HepG2 (cell line): ENCODE measurements at regions not wholly inside any gene's neighbourhood (a gene's known extent, or its start where the extent isn't known, plus 50 kb on each side); places are given as distances from the start of the nearest gene placed in this dataset.

Experiments used
- ATAC-seq: fragments of 200-7000 bp; cut with Tn5 transposase; 3 replicates; pipeline ENCODE4 v1.9.1; 2020; ENCODE audit warnings: mild to moderate bottlenecking, moderate library complexity
- BruUV-seq: library from RNA; stranded (reverse); fragments of 400-500 nt; replicated peaks from 2 replicates; lab custom pipeline; 2021; lab: Mats Ljungman, UMichigan
- CTCF ChIA-PET: fragments of 300-600 bp; formaldehyde crosslinking; extraction: SDS; loops from one replicate; lab custom pipeline; 2021; ENCODE audit warnings: low total read pairs, inconsistent platforms, low intra/inter-chr PET ratio; lab: Yijun Ruan, JAX
- POLR2A ChIA-PET: fragments of 350-600 bp; sonication (Branson Sonifier 250); formaldehyde crosslinking; loops from one replicate; lab custom pipeline; 2020; ENCODE audit warnings: antibody characterized with exemption, inconsistent platforms; lab: Yijun Ruan, JAX
- DNase-seq: peaks from one replicate; pipeline ENCODE4 v3.0.0-alpha.2; 2015; ENCODE audit warnings: low spot score
- FAIRE-seq: peaks from 3 replicates; lab custom pipeline; 2011; peaks lifted over from hg19 to GRCh38; lab: Jason Lieb, UNC
- H2AFZ ChIP-seq: one replicate; pipeline ENCODE4 v1.6.1; 2011; ENCODE audit warnings: low read length, inconsistent platforms
- H3K27ac ChIP-seq: fragments of 300-600 bp; 3 replicates; pipeline ENCODE4 v1.8.0; 2011; ENCODE audit warnings: mixed run types, mild to moderate bottlenecking, mixed read lengths, low read length, inconsistent platforms; ENCODE audit not compliant: insufficient read depth; ENCODE audit errors: extremely low read length
- H3K27me3 ChIP-seq, 2 experiments: fragments of 200-600 bp in 1 of 2; 2 replicates in 1 of 2; 3 replicates in 1 of 2; pipeline versions ENCODE4 v1.6.0 to v1.8.0; 2011; ENCODE audit warnings: low read length in 2 of 2, mild to moderate bottlenecking in 2 of 2, moderate library complexity in 2 of 2, inconsistent platforms in 1 of 2; ENCODE audit not compliant: insufficient read depth in 2 of 2, control insufficient read depth in 1 of 2
- H3K36me3 ChIP-seq, 2 experiments: fragments of 200-600 bp in 1 of 2; replicated peaks in 1 of 2; 2 replicates in 1 of 2; 3 replicates in 1 of 2; pipeline versions ENCODE4 v1.5.1 to v1.8.0; 2011; ENCODE audit warnings: low read length in 2 of 2, inconsistent platforms in 1 of 2; ENCODE audit not compliant: insufficient read depth in 2 of 2, control insufficient read depth in 1 of 2
- H3K4me1 ChIP-seq: 2 replicates; pipeline ENCODE4 v1.5.1; 2012; ENCODE audit warnings: low read length, inconsistent platforms; ENCODE audit not compliant: insufficient read depth
- H3K4me2 ChIP-seq: 2 replicates; pipeline ENCODE4 v1.6.0; 2011; ENCODE audit warnings: low read depth, low read length, inconsistent platforms
- H3K4me3 ChIP-seq, 3 experiments: fragments of 200-600 bp in 1 of 3; sonication (generic), shearing (Covaris generic) in 1 of 3; replicated peaks in 1 of 3; 2 replicates each; pipeline ENCODE4 v1.5.1; 2011 to 2016; ENCODE audit warnings: low read length in 3 of 3, inconsistent platforms in 2 of 3, low read depth in 2 of 3, mild to moderate bottlenecking in 2 of 3, control low read depth in 1 of 3, mixed read lengths in 1 of 3; ENCODE audit not compliant: insufficient read depth in 1 of 3
- H3K79me2 ChIP-seq: one replicate; pipeline ENCODE4 v1.6.1; 2011; ENCODE audit warnings: low read length, inconsistent platforms; ENCODE audit not compliant: insufficient read depth
- H3K9ac ChIP-seq: 2 replicates; pipeline ENCODE4 v1.6.0; 2011; ENCODE audit warnings: mild to moderate bottlenecking, low read depth, low read length, inconsistent platforms; ENCODE audit not compliant: insufficient read depth
- H3K9me3 ChIP-seq: 2 replicates; pipeline ENCODE4 v1.5.1; 2012; ENCODE audit warnings: mild to moderate bottlenecking, low read length
- H4K20me1 ChIP-seq: 2 replicates; pipeline ENCODE4 v1.6.0; 2011; ENCODE audit warnings: inconsistent platforms, mild to moderate bottlenecking, low read length, moderate library complexity; ENCODE audit not compliant: insufficient read depth
- AGO1 ChIP-seq: fragments of 200-400 bp; formaldehyde crosslinking; IDR thresholded peaks from 2 replicates; pipeline ENCODE4 v1.6.1; 2017; ENCODE audit warnings: mild to moderate bottlenecking, low read depth, low read length, moderate library complexity; ENCODE audit not compliant: poor library complexity, severe bottlenecking
- FOSL1 ChIP-seq: sonication (generic); formaldehyde crosslinking; IDR thresholded peaks from 2 replicates; pipeline ENCODE4 v1.9.0; 2021; ENCODE audit warnings: missing genetic modification reagents, borderline replicate concordance
- PTBP1 ChIP-seq: fragments of 200-400 bp; formaldehyde crosslinking; IDR thresholded peaks from 2 replicates; pipeline ENCODE4 v1.6.1; 2018; ENCODE audit warnings: low read length, low read depth; ENCODE audit not compliant: poor library complexity, severe bottlenecking
- REXO4 ChIP-seq: sonication (generic); formaldehyde crosslinking; IDR thresholded peaks from 2 replicates; pipeline ENCODE4 v1.8.0; 2022; ENCODE audit warnings: missing genetic modification reagents, mild to moderate bottlenecking, borderline replicate concordance
- SRSF9 ChIP-seq: fragments of 200-400 bp; formaldehyde crosslinking; IDR thresholded peaks from 2 replicates; pipeline ENCODE4 v1.6.1; 2018; ENCODE audit warnings: borderline replicate concordance, mild to moderate bottlenecking, low read depth, low read length; ENCODE audit not compliant: insufficient read depth, poor library complexity, severe bottlenecking
- ZMAT3 ChIP-seq: sonication (generic); formaldehyde crosslinking; conservative IDR thresholded peaks from 2 replicates; pipeline ENCODE4 v1.7.0; 2021; ENCODE audit warnings: missing genetic modification reagents
- ZNF143 ChIP-seq: sonication (generic); formaldehyde crosslinking; IDR thresholded peaks from 2 replicates; pipeline ENCODE4 v1.4.0; 2020; ENCODE audit warnings: missing genetic modification reagents
- ZNF552 ChIP-seq: sonication (generic); formaldehyde crosslinking; IDR thresholded peaks from 2 replicates; pipeline ENCODE4 v1.9.0; 2022; ENCODE audit warnings: missing genetic modification reagents, mild to moderate bottlenecking, borderline replicate concordance
- WGBS: methylation state at CpG from one replicate; pipeline ENCODE4 v1.1.6; 2017; ENCODE audit warnings: low lambda C conversion rate; 5-methylcytosine and 5-hydroxymethylcytosine counted together
- in situ Hi-C: cut with HindIII; loops from 2 replicates; pipeline ENCODE4 v1.10.0; 2017; ENCODE audit warnings: low pct_unique_long_range_greater_than_20kb; ENCODE audit not compliant: extremely low pct_ligation_motif_present
- intact Hi-C: fragments of 100-400 bp; cut with micrococcal nuclease; formaldehyde crosslinking; loops from one replicate; pipeline ENCODE4 v1.10.0; 2022; ENCODE audit not compliant: unreplicated experiment
- TF ChIP-seq, protein P1 (sequence below): fragments of 450-650 bp; IDR thresholded peaks from 2 replicates; pipeline ENCODE4 v1.6.1; 2017; ENCODE audit warnings: mild to moderate bottlenecking
- TF ChIP-seq, protein P2 (sequence below): sonication (generic); formaldehyde crosslinking; IDR thresholded peaks from 2 replicates; pipeline ENCODE4 v1.5.1; 2020; ENCODE audit warnings: missing genetic modification reagents, mild to moderate bottlenecking, borderline replicate concordance
- TF ChIP-seq, protein P3 (sequence below): sonication (generic); formaldehyde crosslinking; IDR thresholded peaks from 2 replicates; pipeline ENCODE4 v1.5.0; 2020; ENCODE audit warnings: mild to moderate bottlenecking, missing genetic modification reagents, borderline replicate concordance

DNA sequence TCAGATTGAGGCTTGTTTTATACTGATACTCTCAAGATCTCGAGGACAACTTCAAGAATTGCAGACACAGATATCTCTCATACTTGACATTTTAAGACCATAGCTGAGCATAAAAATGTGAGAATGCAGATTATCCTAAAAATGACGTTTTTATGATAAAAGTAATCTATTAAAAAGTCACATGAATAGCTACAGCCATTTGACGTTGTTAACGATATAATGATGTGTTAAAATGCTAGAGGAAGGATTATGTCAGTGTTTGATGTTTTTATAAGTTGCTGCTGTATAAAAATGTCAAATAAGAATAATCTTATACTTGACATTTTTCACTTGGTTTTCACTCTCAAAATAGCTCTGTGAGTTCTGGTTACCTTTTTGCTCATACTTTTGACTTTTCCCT lies 67.1 kb upstream of the NPVF start:
- CTCF ChIA-PET: no interaction called here
- no peak for ATAC-seq
- FAIRE-seq: no peak
- DNase-seq: no peak
- H3K9me3 ChIP-seq: no peaks in the 10 kb centered on the region
- no peak overlapping the region for H2AFZ ChIP-seq
- no peak overlapping the region for H3K4me3 ChIP-seq
- no peak overlapping the region for H3K9ac ChIP-seq
- POLR2A ChIA-PET: no interaction called here
- H3K27ac ChIP-seq: no peak overlapping the region
- peaks cover 0 to 2% of the 10 kb centered on the region in 2 experiments; a peak in 2 of 5 replicates for H3K27me3 ChIP-seq
- H3K36me3 ChIP-seq: no peaks in the 10 kb centered on the region
- H3K4me1 ChIP-seq: no peaks in the 10 kb centered on the region
- BruUV-seq: no TSS peak
- H3K4me2 ChIP-seq: no peak overlapping the region
- in situ Hi-C loops (no loop called here), intact Hi-C loops (no loop called here)
- H3K79me2 ChIP-seq: no peaks in the 10 kb centered on the region
- 2% methylated on average over 4 of the region's 4 CpGs for WGBS
- no peaks in the 10 kb centered on the region for H4K20me1 ChIP-seq
- TF ChIP-seq, protein P1, sequence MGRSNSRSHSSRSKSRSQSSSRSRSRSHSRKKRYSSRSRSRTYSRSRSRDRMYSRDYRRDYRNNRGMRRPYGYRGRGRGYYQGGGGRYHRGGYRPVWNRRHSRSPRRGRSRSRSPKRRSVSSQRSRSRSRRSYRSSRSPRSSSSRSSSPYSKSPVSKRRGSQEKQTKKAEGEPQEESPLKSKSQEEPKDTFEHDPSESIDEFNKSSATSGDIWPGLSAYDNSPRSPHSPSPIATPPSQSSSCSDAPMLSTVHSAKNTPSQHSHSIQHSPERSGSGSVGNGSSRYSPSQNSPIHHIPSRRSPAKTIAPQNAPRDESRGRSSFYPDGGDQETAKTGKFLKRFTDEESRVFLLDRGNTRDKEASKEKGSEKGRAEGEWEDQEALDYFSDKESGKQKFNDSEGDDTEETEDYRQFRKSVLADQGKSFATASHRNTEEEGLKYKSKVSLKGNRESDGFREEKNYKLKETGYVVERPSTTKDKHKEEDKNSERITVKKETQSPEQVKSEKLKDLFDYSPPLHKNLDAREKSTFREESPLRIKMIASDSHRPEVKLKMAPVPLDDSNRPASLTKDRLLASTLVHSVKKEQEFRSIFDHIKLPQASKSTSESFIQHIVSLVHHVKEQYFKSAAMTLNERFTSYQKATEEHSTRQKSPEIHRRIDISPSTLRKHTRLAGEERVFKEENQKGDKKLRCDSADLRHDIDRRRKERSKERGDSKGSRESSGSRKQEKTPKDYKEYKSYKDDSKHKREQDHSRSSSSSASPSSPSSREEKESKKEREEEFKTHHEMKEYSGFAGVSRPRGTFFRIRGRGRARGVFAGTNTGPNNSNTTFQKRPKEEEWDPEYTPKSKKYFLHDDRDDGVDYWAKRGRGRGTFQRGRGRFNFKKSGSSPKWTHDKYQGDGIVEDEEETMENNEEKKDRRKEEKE: no peak
- no peak for TF ChIP-seq SRSF9
- no peak for TF ChIP-seq REXO4
- TF ChIP-seq, protein P2, sequence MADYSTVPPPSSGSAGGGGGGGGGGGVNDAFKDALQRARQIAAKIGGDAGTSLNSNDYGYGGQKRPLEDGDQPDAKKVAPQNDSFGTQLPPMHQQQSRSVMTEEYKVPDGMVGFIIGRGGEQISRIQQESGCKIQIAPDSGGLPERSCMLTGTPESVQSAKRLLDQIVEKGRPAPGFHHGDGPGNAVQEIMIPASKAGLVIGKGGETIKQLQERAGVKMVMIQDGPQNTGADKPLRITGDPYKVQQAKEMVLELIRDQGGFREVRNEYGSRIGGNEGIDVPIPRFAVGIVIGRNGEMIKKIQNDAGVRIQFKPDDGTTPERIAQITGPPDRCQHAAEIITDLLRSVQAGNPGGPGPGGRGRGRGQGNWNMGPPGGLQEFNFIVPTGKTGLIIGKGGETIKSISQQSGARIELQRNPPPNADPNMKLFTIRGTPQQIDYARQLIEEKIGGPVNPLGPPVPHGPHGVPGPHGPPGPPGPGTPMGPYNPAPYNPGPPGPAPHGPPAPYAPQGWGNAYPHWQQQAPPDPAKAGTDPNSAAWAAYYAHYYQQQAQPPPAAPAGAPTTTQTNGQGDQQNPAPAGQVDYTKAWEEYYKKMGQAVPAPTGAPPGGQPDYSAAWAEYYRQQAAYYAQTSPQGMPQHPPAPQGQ: no peak
- TF ChIP-seq PTBP1: no peak
- no peak for TF ChIP-seq ZNF552
- TF ChIP-seq, protein P3, sequence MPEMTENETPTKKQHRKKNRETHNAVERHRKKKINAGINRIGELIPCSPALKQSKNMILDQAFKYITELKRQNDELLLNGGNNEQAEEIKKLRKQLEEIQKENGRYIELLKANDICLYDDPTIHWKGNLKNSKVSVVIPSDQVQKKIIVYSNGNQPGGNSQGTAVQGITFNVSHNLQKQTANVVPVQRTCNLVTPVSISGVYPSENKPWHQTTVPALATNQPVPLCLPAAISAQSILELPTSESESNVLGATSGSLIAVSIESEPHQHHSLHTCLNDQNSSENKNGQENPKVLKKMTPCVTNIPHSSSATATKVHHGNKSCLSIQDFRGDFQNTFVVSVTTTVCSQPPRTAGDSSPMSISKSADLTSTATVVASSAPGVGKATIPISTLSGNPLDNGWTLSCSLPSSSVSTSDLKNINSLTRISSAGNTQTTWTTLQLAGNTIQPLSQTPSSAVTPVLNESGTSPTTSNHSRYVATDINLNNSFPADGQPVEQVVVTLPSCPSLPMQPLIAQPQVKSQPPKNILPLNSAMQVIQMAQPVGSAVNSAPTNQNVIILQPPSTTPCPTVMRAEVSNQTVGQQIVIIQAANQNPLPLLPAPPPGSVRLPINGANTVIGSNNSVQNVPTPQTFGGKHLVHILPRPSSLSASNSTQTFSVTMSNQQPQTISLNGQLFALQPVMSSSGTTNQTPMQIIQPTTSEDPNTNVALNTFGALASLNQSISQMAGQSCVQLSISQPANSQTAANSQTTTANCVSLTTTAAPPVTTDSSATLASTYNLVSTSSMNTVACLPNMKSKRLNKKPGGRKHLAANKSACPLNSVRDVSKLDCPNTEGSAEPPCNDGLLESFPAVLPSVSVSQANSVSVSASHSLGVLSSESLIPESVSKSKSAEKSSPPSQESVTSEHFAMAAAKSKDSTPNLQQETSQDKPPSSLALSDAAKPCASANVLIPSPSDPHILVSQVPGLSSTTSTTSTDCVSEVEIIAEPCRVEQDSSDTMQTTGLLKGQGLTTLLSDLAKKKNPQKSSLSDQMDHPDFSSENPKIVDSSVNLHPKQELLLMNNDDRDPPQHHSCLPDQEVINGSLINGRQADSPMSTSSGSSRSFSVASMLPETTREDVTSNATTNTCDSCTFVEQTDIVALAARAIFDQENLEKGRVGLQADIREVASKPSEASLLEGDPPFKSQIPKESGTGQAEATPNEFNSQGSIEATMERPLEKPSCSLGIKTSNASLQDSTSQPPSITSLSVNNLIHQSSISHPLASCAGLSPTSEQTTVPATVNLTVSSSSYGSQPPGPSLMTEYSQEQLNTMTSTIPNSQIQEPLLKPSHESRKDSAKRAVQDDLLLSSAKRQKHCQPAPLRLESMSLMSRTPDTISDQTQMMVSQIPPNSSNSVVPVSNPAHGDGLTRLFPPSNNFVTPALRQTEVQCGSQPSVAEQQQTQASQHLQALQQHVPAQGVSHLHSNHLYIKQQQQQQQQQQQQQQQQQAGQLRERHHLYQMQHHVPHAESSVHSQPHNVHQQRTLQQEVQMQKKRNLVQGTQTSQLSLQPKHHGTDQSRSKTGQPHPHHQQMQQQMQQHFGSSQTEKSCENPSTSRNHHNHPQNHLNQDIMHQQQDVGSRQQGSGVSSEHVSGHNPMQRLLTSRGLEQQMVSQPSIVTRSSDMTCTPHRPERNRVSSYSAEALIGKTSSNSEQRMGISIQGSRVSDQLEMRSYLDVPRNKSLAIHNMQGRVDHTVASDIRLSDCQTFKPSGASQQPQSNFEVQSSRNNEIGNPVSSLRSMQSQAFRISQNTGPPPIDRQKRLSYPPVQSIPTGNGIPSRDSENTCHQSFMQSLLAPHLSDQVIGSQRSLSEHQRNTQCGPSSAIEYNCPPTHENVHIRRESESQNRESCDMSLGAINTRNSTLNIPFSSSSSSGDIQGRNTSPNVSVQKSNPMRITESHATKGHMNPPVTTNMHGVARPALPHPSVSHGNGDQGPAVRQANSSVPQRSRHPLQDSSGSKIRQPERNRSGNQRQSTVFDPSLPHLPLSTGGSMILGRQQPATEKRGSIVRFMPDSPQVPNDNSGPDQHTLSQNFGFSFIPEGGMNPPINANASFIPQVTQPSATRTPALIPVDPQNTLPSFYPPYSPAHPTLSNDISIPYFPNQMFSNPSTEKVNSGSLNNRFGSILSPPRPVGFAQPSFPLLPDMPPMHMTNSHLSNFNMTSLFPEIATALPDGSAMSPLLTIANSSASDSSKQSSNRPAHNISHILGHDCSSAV (CRISPR knock-in tag): no peak
- no peak for TF ChIP-seq FOSL1 (CRISPR knock-in tag)
- TF ChIP-seq ZNF143: no peak
- TF ChIP-seq ZMAT3 (CRISPR knock-in tag): no peak
- no peak for TF ChIP-seq AGO1
